ENCODE measurements at regions not wholly inside any gene's neighbourhood (a gene's known extent, or its start where the extent isn't known, plus 50 kb on each side); places are given as distances from the start of the nearest gene placed in this dataset.

DNA sequence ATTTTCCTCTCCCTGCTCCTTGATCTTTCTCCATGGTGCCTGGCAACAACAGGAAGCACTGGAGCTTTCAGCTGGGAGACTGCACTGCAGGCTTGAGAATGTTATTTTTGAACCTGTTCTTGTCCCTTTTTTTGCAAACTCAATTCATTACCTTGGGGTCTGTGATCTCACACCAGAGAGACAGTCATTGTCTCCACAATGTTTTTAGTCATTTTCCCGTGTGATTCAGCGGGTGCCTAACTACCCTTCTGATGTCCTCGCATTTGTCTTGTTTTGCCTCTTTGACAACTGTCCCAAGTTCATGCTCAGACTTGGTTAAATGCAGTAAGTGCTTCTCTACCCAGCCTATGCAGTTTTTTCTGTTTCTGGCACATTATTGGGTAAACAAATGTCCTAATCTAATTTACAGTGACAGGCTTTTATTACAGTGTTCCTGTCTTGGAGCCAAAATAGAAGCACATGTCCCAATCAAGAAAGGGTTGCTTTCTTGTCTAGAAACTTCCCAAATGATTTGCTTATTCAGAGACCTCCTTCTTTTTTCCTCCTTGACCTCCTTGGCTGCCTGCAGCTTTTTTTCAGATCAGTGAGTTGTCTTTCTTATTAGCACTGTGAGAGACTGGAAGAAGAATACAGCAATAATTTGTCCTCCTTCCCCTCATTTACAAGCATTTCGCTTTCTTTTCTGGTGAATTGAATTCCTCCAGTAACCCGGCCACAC is 162.4 kb downstream of the NSUN3 start:
- Mint-ChIP-seq H3K27me3 (ENCODE audit: low read depth) (no peaks in the 10 kb centered on the region), H3K4me3 (no peak overlapping the region), H3K4me1 (peaks cover 12% of the 10 kb centered on the region), H3K36me3 (no peaks in the 10 kb centered on the region), H3K27ac (no peak overlapping the region), H3K9me3 (peaks cover 6% of the 10 kb centered on the region; the same call in 1 of the 2 replicates)
- TF ChIP-seq RORB (CRISPR knock-in tag; IDR thresholded peaks at IDR 0.05) (no peak), ZNF317 (CRISPR knock-in tag; IDR thresholded peaks at IDR 0.05; ENCODE audit: borderline replicate concordance, low read depth) (no peak), ESRRA (CRISPR knock-in tag; IDR thresholded peaks at IDR 0.05; ENCODE audit: borderline replicate concordance) (no peak), FOXP1 (CRISPR knock-in tag; IDR thresholded peaks at IDR 0.05; ENCODE audit: borderline replicate concordance) (no peak), ZNF416 (CRISPR knock-in tag; IDR thresholded peaks at IDR 0.05) (no peak), ELF4 (CRISPR knock-in tag; IDR thresholded peaks at IDR 0.05; ENCODE audit: low read depth) (no peak), SP1 (CRISPR knock-in tag; conservative IDR thresholded peaks at IDR 0.05) (no peak), ZNF232 (CRISPR knock-in tag; IDR thresholded peaks at IDR 0.05) (no peak), ZNF219 (CRISPR knock-in tag; IDR thresholded peaks at IDR 0.05; ENCODE audit: borderline replicate concordance) (no peak), ZNF671 (CRISPR knock-in tag; IDR thresholded peaks at IDR 0.05) (no peak), NR3C1 (CRISPR knock-in tag; conservative IDR thresholded peaks at IDR 0.05; ENCODE audit: low read depth) (no peak), ZNF396 (CRISPR knock-in tag; IDR thresholded peaks at IDR 0.05; ENCODE audit: borderline replicate concordance) (no peak)
- TF ChIP-seq, protein P1, sequence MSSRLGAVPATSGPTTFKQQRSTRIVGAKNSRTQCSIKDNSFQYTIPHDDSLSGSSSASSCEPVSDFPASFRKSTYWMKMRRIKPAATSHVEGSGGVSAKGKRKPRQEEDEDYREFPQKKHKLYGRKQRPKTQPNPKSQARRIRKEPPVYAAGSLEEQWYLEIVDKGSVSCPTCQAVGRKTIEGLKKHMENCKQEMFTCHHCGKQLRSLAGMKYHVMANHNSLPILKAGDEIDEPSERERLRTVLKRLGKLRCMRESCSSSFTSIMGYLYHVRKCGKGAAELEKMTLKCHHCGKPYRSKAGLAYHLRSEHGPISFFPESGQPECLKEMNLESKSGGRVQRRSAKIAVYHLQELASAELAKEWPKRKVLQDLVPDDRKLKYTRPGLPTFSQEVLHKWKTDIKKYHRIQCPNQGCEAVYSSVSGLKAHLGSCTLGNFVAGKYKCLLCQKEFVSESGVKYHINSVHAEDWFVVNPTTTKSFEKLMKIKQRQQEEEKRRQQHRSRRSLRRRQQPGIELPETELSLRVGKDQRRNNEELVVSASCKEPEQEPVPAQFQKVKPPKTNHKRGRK (CRISPR knock-in tag; IDR thresholded peaks at IDR 0.05; ENCODE audit: borderline replicate concordance) = no peak
- TF ChIP-seq, protein P2, sequence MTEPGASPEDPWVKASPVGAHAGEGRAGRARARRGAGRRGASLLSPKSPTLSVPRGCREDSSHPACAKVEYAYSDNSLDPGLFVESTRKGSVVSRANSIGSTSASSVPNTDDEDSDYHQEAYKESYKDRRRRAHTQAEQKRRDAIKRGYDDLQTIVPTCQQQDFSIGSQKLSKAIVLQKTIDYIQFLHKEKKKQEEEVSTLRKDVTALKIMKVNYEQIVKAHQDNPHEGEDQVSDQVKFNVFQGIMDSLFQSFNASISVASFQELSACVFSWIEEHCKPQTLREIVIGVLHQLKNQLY (CRISPR knock-in tag; IDR thresholded peaks at IDR 0.05) = no peak
- TF ChIP-seq, protein P3, sequence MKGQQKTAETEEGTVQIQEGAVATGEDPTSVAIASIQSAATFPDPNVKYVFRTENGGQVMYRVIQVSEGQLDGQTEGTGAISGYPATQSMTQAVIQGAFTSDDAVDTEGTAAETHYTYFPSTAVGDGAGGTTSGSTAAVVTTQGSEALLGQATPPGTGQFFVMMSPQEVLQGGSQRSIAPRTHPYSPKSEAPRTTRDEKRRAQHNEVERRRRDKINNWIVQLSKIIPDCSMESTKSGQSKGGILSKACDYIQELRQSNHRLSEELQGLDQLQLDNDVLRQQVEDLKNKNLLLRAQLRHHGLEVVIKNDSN (CRISPR knock-in tag; IDR thresholded peaks at IDR 0.05) = no peak
- TF ChIP-seq, protein P4, sequence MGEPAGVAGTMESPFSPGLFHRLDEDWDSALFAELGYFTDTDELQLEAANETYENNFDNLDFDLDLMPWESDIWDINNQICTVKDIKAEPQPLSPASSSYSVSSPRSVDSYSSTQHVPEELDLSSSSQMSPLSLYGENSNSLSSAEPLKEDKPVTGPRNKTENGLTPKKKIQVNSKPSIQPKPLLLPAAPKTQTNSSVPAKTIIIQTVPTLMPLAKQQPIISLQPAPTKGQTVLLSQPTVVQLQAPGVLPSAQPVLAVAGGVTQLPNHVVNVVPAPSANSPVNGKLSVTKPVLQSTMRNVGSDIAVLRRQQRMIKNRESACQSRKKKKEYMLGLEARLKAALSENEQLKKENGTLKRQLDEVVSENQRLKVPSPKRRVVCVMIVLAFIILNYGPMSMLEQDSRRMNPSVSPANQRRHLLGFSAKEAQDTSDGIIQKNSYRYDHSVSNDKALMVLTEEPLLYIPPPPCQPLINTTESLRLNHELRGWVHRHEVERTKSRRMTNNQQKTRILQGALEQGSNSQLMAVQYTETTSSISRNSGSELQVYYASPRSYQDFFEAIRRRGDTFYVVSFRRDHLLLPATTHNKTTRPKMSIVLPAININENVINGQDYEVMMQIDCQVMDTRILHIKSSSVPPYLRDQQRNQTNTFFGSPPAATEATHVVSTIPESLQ (CRISPR knock-in tag; IDR thresholded peaks at IDR 0.05) = no peak
- TF ChIP-seq, protein P5, sequence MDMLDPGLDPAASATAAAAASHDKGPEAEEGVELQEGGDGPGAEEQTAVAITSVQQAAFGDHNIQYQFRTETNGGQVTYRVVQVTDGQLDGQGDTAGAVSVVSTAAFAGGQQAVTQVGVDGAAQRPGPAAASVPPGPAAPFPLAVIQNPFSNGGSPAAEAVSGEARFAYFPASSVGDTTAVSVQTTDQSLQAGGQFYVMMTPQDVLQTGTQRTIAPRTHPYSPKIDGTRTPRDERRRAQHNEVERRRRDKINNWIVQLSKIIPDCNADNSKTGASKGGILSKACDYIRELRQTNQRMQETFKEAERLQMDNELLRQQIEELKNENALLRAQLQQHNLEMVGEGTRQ (CRISPR knock-in tag; IDR thresholded peaks at IDR 0.05) = no peak
- TF ChIP-seq, protein P6, sequence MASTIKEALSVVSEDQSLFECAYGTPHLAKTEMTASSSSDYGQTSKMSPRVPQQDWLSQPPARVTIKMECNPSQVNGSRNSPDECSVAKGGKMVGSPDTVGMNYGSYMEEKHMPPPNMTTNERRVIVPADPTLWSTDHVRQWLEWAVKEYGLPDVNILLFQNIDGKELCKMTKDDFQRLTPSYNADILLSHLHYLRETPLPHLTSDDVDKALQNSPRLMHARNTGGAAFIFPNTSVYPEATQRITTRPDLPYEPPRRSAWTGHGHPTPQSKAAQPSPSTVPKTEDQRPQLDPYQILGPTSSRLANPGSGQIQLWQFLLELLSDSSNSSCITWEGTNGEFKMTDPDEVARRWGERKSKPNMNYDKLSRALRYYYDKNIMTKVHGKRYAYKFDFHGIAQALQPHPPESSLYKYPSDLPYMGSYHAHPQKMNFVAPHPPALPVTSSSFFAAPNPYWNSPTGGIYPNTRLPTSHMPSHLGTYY (CRISPR knock-in tag; IDR thresholded peaks at IDR 0.05) = no peak
- no peak for ATAC-seq
- POLR2A ChIA-PET = no interaction called here
- DNase-seq (ENCODE audit: low spot score) = no peak
- CTCF ChIA-PET = no interaction called here

DNA sequence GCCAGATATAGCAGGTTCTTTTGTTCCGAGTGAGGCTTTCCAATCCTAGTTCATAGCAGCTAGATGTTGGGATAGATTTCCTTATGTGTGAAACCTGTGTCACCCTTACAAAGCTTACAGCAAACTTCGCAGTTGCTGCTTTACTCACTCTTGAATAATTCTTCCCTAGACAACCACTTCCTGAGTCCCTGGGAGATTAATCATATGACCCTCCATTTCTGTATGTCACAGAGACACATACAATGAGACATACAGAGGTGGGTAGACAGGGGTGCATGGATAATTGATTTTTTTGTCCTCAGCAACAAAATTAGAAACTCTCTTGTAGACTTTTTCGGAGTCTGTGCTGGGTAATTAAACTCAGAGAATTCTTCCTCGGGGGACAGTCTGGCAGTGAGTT is 163.2 kb downstream of the NSUN3 start:
- ChIA-PET POLR2A (no interaction called here), CTCF (no interaction called here)
- ATAC-seq = no peak
- TF ChIP-seq ZNF317 (CRISPR knock-in tag; IDR thresholded peaks at IDR 0.05; ENCODE audit: borderline replicate concordance, low read depth) (no peak), CREM (CRISPR knock-in tag; IDR thresholded peaks at IDR 0.05) (no peak), PRRX2 (CRISPR knock-in tag; IDR thresholded peaks at IDR 0.05) (no peak), GRHL2 (CRISPR knock-in tag; IDR thresholded peaks at IDR 0.05; ENCODE audit: insufficient replicate concordance, severe bottlenecking) (no peak)
- TF ChIP-seq, protein P7, sequence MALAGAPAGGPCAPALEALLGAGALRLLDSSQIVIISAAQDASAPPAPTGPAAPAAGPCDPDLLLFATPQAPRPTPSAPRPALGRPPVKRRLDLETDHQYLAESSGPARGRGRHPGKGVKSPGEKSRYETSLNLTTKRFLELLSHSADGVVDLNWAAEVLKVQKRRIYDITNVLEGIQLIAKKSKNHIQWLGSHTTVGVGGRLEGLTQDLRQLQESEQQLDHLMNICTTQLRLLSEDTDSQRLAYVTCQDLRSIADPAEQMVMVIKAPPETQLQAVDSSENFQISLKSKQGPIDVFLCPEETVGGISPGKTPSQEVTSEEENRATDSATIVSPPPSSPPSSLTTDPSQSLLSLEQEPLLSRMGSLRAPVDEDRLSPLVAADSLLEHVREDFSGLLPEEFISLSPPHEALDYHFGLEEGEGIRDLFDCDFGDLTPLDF (CRISPR knock-in tag; IDR thresholded peaks at IDR 0.05) = no peak
- TF ChIP-seq, protein P8, sequence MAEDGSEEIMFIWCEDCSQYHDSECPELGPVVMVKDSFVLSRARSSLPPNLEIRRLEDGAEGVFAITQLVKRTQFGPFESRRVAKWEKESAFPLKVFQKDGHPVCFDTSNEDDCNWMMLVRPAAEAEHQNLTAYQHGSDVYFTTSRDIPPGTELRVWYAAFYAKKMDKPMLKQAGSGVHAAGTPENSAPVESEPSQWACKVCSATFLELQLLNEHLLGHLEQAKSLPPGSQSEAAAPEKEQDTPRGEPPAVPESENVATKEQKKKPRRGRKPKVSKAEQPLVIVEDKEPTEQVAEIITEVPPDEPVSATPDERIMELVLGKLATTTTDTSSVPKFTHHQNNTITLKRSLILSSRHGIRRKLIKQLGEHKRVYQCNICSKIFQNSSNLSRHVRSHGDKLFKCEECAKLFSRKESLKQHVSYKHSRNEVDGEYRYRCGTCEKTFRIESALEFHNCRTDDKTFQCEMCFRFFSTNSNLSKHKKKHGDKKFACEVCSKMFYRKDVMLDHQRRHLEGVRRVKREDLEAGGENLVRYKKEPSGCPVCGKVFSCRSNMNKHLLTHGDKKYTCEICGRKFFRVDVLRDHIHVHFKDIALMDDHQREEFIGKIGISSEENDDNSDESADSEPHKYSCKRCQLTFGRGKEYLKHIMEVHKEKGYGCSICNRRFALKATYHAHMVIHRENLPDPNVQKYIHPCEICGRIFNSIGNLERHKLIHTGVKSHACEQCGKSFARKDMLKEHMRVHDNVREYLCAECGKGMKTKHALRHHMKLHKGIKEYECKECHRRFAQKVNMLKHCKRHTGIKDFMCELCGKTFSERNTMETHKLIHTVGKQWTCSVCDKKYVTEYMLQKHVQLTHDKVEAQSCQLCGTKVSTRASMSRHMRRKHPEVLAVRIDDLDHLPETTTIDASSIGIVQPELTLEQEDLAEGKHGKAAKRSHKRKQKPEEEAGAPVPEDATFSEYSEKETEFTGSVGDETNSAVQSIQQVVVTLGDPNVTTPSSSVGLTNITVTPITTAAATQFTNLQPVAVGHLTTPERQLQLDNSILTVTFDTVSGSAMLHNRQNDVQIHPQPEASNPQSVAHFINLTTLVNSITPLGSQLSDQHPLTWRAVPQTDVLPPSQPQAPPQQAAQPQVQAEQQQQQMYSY (CRISPR knock-in tag; IDR thresholded peaks at IDR 0.05) = no peak

More for the DNA sequence above, 163.2 kb downstream of the NSUN3 start:
- Mint-ChIP-seq H3K9me3 (peaks cover 6% of the 10 kb centered on the region; the same call in 1 of the 2 replicates), H3K27ac (no peak overlapping the region), H3K4me1 (peaks cover 12% of the 10 kb centered on the region), H3K36me3 (no peaks in the 10 kb centered on the region), H3K27me3 (ENCODE audit: low read depth) (no peaks in the 10 kb centered on the region), H3K4me3 (no peak overlapping the region)
- DNase-seq (ENCODE audit: low spot score) = no peak

All from WTC11 (cell line).